Naive B cell (primary cell): ENCODE measurements at regions not wholly inside any gene's neighbourhood (a gene's known extent, or its start where the extent isn't known, plus 50 kb on each side); places are given as distances from the start of the nearest gene placed in this dataset.

ENCODE experiments used
- ATAC-seq, 2 donors: fragments of 150-1000 bp; cut with Tn5 transposase; 2 replicates each; pipeline ENCODE4 v1.10.0; 2021; ENCODE audit warnings: low read depth in 2 of 2, mild to moderate bottlenecking in 2 of 2, moderate library complexity in 2 of 2
- DNase-seq: peaks from one replicate; pipeline ENCODE4 v3.0.0; 2022
- H3K27ac Mint-ChIP-seq, 6 donors: one replicate each; pipeline ENCODE4 v1.8.0; 2020 to 2022; ENCODE audit warnings: mild to moderate bottlenecking in 6 of 6, mixed read lengths in 6 of 6, moderate library complexity in 5 of 6, inconsistent platforms in 2 of 6
- H3K27me3 Mint-ChIP-seq, 3 donors: one replicate each; pipeline ENCODE4 v1.8.0; 2021 to 2022; ENCODE audit warnings: mixed read lengths in 3 of 3, mild to moderate bottlenecking in 1 of 3
- H3K36me3 Mint-ChIP-seq, 2 donors: one replicate each; pipeline ENCODE4 v1.8.0; 2020 to 2022; ENCODE audit warnings: mixed read lengths in 2 of 2, inconsistent platforms in 1 of 2, mild to moderate bottlenecking in 1 of 2
- H3K4me1 Mint-ChIP-seq, 3 donors: one replicate each; pipeline ENCODE4 v1.8.0; 2020 to 2022; ENCODE audit warnings: mixed read lengths in 3 of 3, inconsistent platforms in 1 of 3, mild to moderate bottlenecking in 1 of 3, moderate library complexity in 1 of 3
- H3K4me3 Mint-ChIP-seq, 8 donors: one replicate each; pipeline ENCODE4 v1.8.0; 2020 to 2022; ENCODE audit warnings: mild to moderate bottlenecking in 8 of 8, mixed read lengths in 8 of 8, moderate library complexity in 8 of 8, inconsistent platforms in 2 of 8
- H3K9me3 Mint-ChIP-seq, 7 donors: one replicate each; pipeline ENCODE4 v1.8.0; 2020 to 2022; ENCODE audit warnings: mixed read lengths in 7 of 7, mild to moderate bottlenecking in 5 of 7, inconsistent platforms in 2 of 7, moderate library complexity in 1 of 7

- ATAC-seq (no peak), DNase-seq (no peak)
- Mint-ChIP-seq H3K4me1 (peaks cover 9 to 15% (median 11%) of the 10 kb centered on the region in 3 donors), H3K36me3 (no peaks in the 10 kb centered on the region), H3K9me3 (peaks cover 0 to 5% (median 0%) of the 10 kb centered on the region in 7 donors), H3K4me3 (no peak overlapping the region), H3K27me3 (no peaks in the 10 kb centered on the region), H3K27ac (no peak overlapping the region)
Measured at GRCh38 chr6:25066593-25066992, 130.8 kb upstream of the RIPOR2 start.

- DNase-seq (no peak), ATAC-seq (no peak)
- Mint-ChIP-seq H3K27me3 (no peaks in the 10 kb centered on the region), H3K4me3 (no peak overlapping the region), H3K36me3 (no peaks in the 10 kb centered on the region), H3K9me3 (peaks cover 0 to 5% (median 0%) of the 10 kb centered on the region in 7 donors), H3K4me1 (peaks cover 6 to 13% (median 9%) of the 10 kb centered on the region in 3 donors), H3K27ac (no peak overlapping the region)
Measured at GRCh38 chr6:25068866-25069265, 133.1 kb upstream of the RIPOR2 start.

GRCh38 chr6:25070547-25071366, 135.0 kb upstream of the RIPOR2 start:
- Mint-ChIP-seq H3K9me3 (peaks cover 0 to 5% (median 0%) of the 10 kb centered on the region in 7 donors), H3K27ac (peak overlapping the region; percentile 77 to 97 (median 93))
- peak; percentile 90 to 93 for ATAC-seq

GRCh38 chr6:25078141-25078540, 142.4 kb upstream of the RIPOR2 start:
- Mint-ChIP-seq H3K4me1 (peaks cover 0 to 3% (median 0%) of the 10 kb centered on the region in 3 donors), H3K36me3 (peaks cover 0 to 5% of the 10 kb centered on the region in 2 donors), H3K9me3 (no peaks in the 10 kb centered on the region), H3K27me3 (no peaks in the 10 kb centered on the region), H3K27ac (no peak overlapping the region), H3K4me3 (no peak overlapping the region)
- ATAC-seq, result no peak
- DNase-seq, result no peak

More at GRCh38 chr6:25070547-25071366, 135.0 kb upstream of the RIPOR2 start:
- Mint-ChIP-seq H3K36me3 (no peaks in the 10 kb centered on the region), H3K4me1 (peaks cover 6 to 13% (median 9%) of the 10 kb centered on the region in 3 donors), H3K4me3 (peak overlapping the region; percentile 54 to 93 (median 84)), H3K27me3 (no peaks in the 10 kb centered on the region)
- peak; percentile 83 for DNase-seq

GRCh38 chr6:25083784-25084507, 148.2 kb upstream of the RIPOR2 start:
- H3K27ac Mint-ChIP-seq, result peak overlapping the region in 2 of 6 donors; percentile 53 to 57
- peaks cover 0 to 11% (median 7%) of the 10 kb centered on the region in 3 donors for H3K4me1 Mint-ChIP-seq
- no peak for ATAC-seq
- no peak overlapping the region for H3K4me3 Mint-ChIP-seq
- H3K9me3 Mint-ChIP-seq, result no peaks in the 10 kb centered on the region
- peaks cover 0 to 5% of the 10 kb centered on the region in 2 donors for H3K36me3 Mint-ChIP-seq
- DNase-seq, result no peak
- no peaks in the 10 kb centered on the region for H3K27me3 Mint-ChIP-seq

GRCh38 chr6:25084508-25084833, 148.7 kb upstream of the RIPOR2 start:
- Mint-ChIP-seq H3K4me3 (no peak overlapping the region), H3K27ac (no peak overlapping the region), H3K9me3 (no peaks in the 10 kb centered on the region), H3K4me1 (peaks cover 0 to 12% (median 11%) of the 10 kb centered on the region in 3 donors), H3K27me3 (no peaks in the 10 kb centered on the region), H3K36me3 (peaks cover 4 to 7% of the 10 kb centered on the region in 2 donors)
- DNase-seq (no peak), ATAC-seq (no peak)

- Mint-ChIP-seq H3K9me3 (no peaks in the 10 kb centered on the region), H3K4me1 (peaks cover 0 to 14% (median 10%) of the 10 kb centered on the region in 3 donors), H3K27me3 (no peaks in the 10 kb centered on the region), H3K36me3 (peaks cover 6 to 8% of the 10 kb centered on the region in 2 donors), H3K27ac (peak overlapping the region in 1 of 6 donors; percentile 47), H3K4me3 (peak overlapping the region in 6 of 8 donors; percentile 20 to 60 (median 43))
- ATAC-seq (peak; percentile 89 to 97), DNase-seq (peak; percentile 17)
Measured at GRCh38 chr6:25085756-25086155, 150.0 kb upstream of the RIPOR2 start.

GRCh38 chr6:25086500-25087091, 150.8 kb upstream of the RIPOR2 start:
- peaks cover 5 to 8% of the 10 kb centered on the region in 2 donors for H3K36me3 Mint-ChIP-seq
- ATAC-seq (no peak), DNase-seq (no peak)
- H3K27ac Mint-ChIP-seq, result peak overlapping the region in 1 of 6 donors; percentile 6
- peak overlapping the region in 2 of 8 donors; percentile 8 to 30 for H3K4me3 Mint-ChIP-seq
- no peaks in the 10 kb centered on the region for H3K27me3 Mint-ChIP-seq
- H3K9me3 Mint-ChIP-seq, result no peaks in the 10 kb centered on the region
- peaks cover 0 to 14% (median 10%) of the 10 kb centered on the region in 3 donors for H3K4me1 Mint-ChIP-seq

- peaks cover 5 to 8% of the 10 kb centered on the region in 2 donors for H3K36me3 Mint-ChIP-seq
- no peak for DNase-seq
- no peaks in the 10 kb centered on the region for H3K9me3 Mint-ChIP-seq
- no peaks in the 10 kb centered on the region for H3K27me3 Mint-ChIP-seq
- H3K27ac Mint-ChIP-seq, result no peak overlapping the region
- H3K4me1 Mint-ChIP-seq, result peaks cover 0 to 14% (median 10%) of the 10 kb centered on the region in 3 donors
- no peak overlapping the region for H3K4me3 Mint-ChIP-seq
- ATAC-seq, result no peak
Measured at GRCh38 chr6:25088513-25088912, 152.8 kb upstream of the RIPOR2 start.

GRCh38 chr6:25089442-25089841, 153.7 kb upstream of the RIPOR2 start:
- Mint-ChIP-seq H3K27me3 (no peaks in the 10 kb centered on the region), H3K36me3 (peaks cover 5 to 9% of the 10 kb centered on the region in 2 donors), H3K9me3 (no peaks in the 10 kb centered on the region), H3K4me3 (no peak overlapping the region), H3K4me1 (peaks cover 0 to 15% (median 10%) of the 10 kb centered on the region in 3 donors), H3K27ac (peak overlapping the region in 2 of 6 donors; percentile 33 to 72)
- ATAC-seq (no peak), DNase-seq (no peak)

- peaks cover 11 to 20% of the 10 kb centered on the region in 2 donors for H3K36me3 Mint-ChIP-seq
- DNase-seq, result no peak
- H3K4me1 Mint-ChIP-seq, result peaks cover 0 to 7% (median 4%) of the 10 kb centered on the region in 3 donors
- no peaks in the 10 kb centered on the region for H3K9me3 Mint-ChIP-seq
- no peak overlapping the region for H3K4me3 Mint-ChIP-seq
- no peaks in the 10 kb centered on the region for H3K27me3 Mint-ChIP-seq
- no peak for ATAC-seq
- H3K27ac Mint-ChIP-seq, result peak overlapping the region in 1 of 6 donors; percentile 59
Measured at GRCh38 chr6:25094726-25095125, 159.0 kb upstream of the RIPOR2 start.

- no peak overlapping the region for H3K4me3 Mint-ChIP-seq
- no peak overlapping the region for H3K27ac Mint-ChIP-seq
- H3K4me1 Mint-ChIP-seq, result peaks cover 0 to 11% (median 6%) of the 10 kb centered on the region in 3 donors
- H3K36me3 Mint-ChIP-seq, result peaks cover 8 to 16% of the 10 kb centered on the region in 2 donors
- no peaks in the 10 kb centered on the region for H3K27me3 Mint-ChIP-seq
- no peak for ATAC-seq
- DNase-seq, result no peak
- no peaks in the 10 kb centered on the region for H3K9me3 Mint-ChIP-seq
Measured at GRCh38 chr6:25100288-25100687, 164.5 kb upstream of the RIPOR2 start.

- no peaks in the 10 kb centered on the region for H3K9me3 Mint-ChIP-seq
- H3K4me1 Mint-ChIP-seq, result peaks cover 7 to 16% (median 13%) of the 10 kb centered on the region in 3 donors
- DNase-seq (no peak), ATAC-seq (no peak)
- peak overlapping the region in 1 of 6 donors; percentile 18 for H3K27ac Mint-ChIP-seq
- no peaks in the 10 kb centered on the region for H3K27me3 Mint-ChIP-seq
- H3K4me3 Mint-ChIP-seq, result no peak overlapping the region
- H3K36me3 Mint-ChIP-seq, result peaks cover 27 to 42% of the 10 kb centered on the region in 2 donors
Measured at GRCh38 chr6:25103603-25104002, 167.8 kb upstream of the RIPOR2 start.
